Bronchial epithelial cell (primary cell): ENCODE measurements at regions not wholly inside any gene's neighbourhood (a gene's known extent, or its start where the extent isn't known, plus 50 kb on each side); places are given as distances from the start of the nearest gene placed in this dataset.

Source experiments
- DNase-seq: peaks from one replicate; pipeline ENCODE4 v3.0.0-alpha.2; 2010; ENCODE audit warnings: low read depth
- FAIRE-seq: peaks from 2 replicates; lab custom pipeline; 2011; peaks lifted over from hg19 to GRCh38; lab: Jason Lieb, UNC
- H3K27me3 ChIP-seq: 2 replicates; pipeline ENCODE4 v1.5.1; 2011; ENCODE audit warnings: low read length; ENCODE audit not compliant: control insufficient read depth, insufficient read depth
- H3K36me3 ChIP-seq: 2 replicates; pipeline ENCODE4 v1.5.1; 2011; ENCODE audit warnings: low read length; ENCODE audit not compliant: control insufficient read depth, insufficient read depth
- H3K4me3 ChIP-seq: 2 replicates; pipeline ENCODE4 v1.5.1; 2011; ENCODE audit warnings: mild to moderate bottlenecking, low read depth, low read length, control low read depth
- CTCF ChIP-seq: IDR thresholded peaks from 2 replicates; pipeline ENCODE4 v1.5.1; 2011; ENCODE audit warnings: mild to moderate bottlenecking, moderate library complexity, low read length, control low read depth, inconsistent platforms; ENCODE audit not compliant: insufficient read depth, severe bottlenecking

- no peak for TF ChIP-seq CTCF
- H3K4me3 ChIP-seq = no peak overlapping the region
- H3K27me3 ChIP-seq = no peaks in the 10 kb centered on the region
- DNase-seq (peak; percentile 25), FAIRE-seq (no peak)
- no peaks in the 10 kb centered on the region for H3K36me3 ChIP-seq
Observed at GRCh38 chr9:13755551-13755950, 476.1 kb upstream of the MPDZ start.

DNA sequence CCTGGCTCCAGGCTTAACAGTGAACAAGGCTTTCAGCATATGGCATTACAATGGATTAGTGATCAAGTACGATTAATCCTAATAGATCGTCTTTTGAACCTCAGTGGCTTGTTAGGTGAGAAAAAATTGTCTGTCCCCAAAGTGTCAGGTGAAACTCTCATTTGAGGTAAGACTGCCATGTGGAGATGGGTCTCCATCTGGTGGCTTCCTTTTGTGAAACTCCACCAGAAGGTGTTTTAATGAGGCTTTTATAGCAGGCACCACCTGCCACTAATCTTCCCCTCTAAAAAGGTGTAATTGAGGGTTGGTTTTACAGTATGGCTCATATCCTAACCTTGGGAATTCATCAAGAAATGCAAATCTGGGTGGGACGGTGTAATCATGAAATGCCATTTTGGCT lies 471.1 kb upstream of the MPDZ start:
- DNase-seq = no peak

GRCh38 chr9:13750061-13750460 lies 470.6 kb upstream of the MPDZ start:
- no peak for TF ChIP-seq CTCF
- Histone ChIP-seq H3K4me3 (no peak overlapping the region), H3K27me3 (no peaks in the 10 kb centered on the region), H3K36me3 (no peaks in the 10 kb centered on the region)
- FAIRE-seq = no peak
- peak; percentile 97 for DNase-seq

More for the DNA sequence above, 471.1 kb upstream of the MPDZ start:
- no peak for TF ChIP-seq CTCF
- Histone ChIP-seq H3K4me3 (no peak overlapping the region), H3K27me3 (no peaks in the 10 kb centered on the region), H3K36me3 (no peaks in the 10 kb centered on the region)
- no peak for FAIRE-seq

DNA sequence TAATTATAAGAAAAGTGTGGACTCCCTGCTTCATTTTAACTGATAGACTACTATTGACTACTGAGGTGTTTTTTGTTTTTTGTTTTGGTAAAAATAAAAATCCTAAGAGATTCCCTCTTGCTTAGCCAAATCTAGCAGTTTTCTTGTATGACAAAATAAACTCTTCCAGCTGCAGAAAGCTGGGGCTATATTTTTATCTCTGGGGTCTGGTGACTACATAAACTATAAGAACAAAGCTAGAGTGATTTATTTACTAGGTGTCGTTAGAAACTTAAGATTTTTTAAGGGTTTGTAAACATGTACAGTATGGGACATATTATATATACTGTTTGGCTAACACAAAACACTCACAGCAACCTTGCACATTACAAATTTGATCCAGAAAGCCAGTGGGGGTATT lies 467.4 kb upstream of the MPDZ start:
- FAIRE-seq = no peak
- Histone ChIP-seq H3K36me3 (no peaks in the 10 kb centered on the region), H3K4me3 (no peak overlapping the region), H3K27me3 (no peaks in the 10 kb centered on the region)
- no peak for TF ChIP-seq CTCF
- no peak for DNase-seq

DNA sequence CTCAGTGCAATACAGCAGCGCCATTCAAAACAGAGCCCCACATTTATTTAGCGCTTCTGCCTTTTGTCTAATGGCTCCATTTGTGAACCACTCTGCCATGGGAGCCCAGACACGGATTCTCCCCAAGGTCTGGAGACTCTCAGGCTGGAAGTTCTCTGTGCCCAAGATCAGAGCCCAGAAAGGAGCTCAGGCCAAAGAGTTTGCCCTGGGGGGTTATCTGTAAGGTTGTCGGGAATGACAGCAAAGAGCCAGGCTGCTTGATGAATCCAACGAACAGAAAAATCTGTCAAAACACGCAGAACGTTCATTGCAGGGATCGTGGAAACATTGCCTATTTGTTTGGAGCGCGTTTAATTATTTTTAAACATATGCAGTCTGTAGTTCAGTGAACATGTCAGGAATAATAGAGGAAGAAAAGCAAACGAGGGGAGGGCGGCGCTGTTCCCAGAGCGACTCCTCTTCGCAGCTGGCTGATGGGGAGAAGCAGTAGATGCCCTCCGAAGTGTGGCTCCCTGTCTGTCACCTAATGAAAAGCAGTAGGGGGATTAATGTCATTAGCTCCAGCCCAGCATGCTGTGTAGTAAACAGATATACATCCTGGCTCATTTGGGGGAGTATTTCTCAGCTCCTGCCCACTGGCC lies 464.9 kb upstream of the MPDZ start:
- Histone ChIP-seq H3K4me3 (no peak overlapping the region), H3K27me3 (no peaks in the 10 kb centered on the region), H3K36me3 (no peaks in the 10 kb centered on the region)
- no peak for TF ChIP-seq CTCF
- DNase-seq = no peak
- FAIRE-seq = no peak

- no peak for TF ChIP-seq CTCF
- H3K4me3 ChIP-seq = no peak overlapping the region
- no peaks in the 10 kb centered on the region for H3K27me3 ChIP-seq
- no peak for DNase-seq
- H3K36me3 ChIP-seq = no peaks in the 10 kb centered on the region
- no peak for FAIRE-seq
Observed at GRCh38 chr9:13737885-13738284, 458.4 kb upstream of the MPDZ start.
